Stimulated activated memory B cell treated with anti-CD40 and anti-IgM and Interleukin-4, amounts not matched to agents 10 μg/mL and 1 μg/mL and 100 μg/mL, for 72 hours (primary cell): ENCODE measurements at regions not wholly inside any gene's neighbourhood (a gene's known extent, or its start where the extent isn't known, plus 50 kb on each side); places are given as distances from the start of the nearest gene placed in this dataset.
"Not testable (repeated sequence)": the region's sequence is repeated elsewhere in the genome, so short reads cannot be mapped to it uniquely, and the experiment has no call there.

Experiments used
- ATAC-seq: fragments of 150-1000 bp; cut with Tn5 transposase; 2 replicates; pipeline ENCODE4 v1.10.0; 2021
- H3K27ac Mint-ChIP-seq: one replicate; pipeline ENCODE4 v1.8.0; 2022; ENCODE audit warnings: mild to moderate bottlenecking, mixed read lengths
- H3K27me3 Mint-ChIP-seq: one replicate; pipeline ENCODE4 v1.8.0; 2022; ENCODE audit warnings: mixed read lengths
- H3K36me3 Mint-ChIP-seq: one replicate; pipeline ENCODE4 v1.8.0; 2022; ENCODE audit warnings: mixed read lengths
- H3K4me1 Mint-ChIP-seq: one replicate; pipeline ENCODE4 v1.8.0; 2022; ENCODE audit warnings: mixed read lengths
- H3K4me3 Mint-ChIP-seq: one replicate; pipeline ENCODE4 v1.8.0; 2022; ENCODE audit warnings: mild to moderate bottlenecking, moderate library complexity, mixed read lengths
- H3K9me3 Mint-ChIP-seq: one replicate; pipeline ENCODE4 v1.8.0; 2022; ENCODE audit warnings: mixed read lengths

- Mint-ChIP-seq H3K9me3 (peaks cover 6% of the 10 kb centered on the region), H3K4me1 (no peaks in the 10 kb centered on the region), H3K4me3 (no peak overlapping the region), H3K27me3 (no peaks in the 10 kb centered on the region), H3K27ac (no peak overlapping the region), H3K36me3 (no peaks in the 10 kb centered on the region)
- no peak for ATAC-seq
Observed at GRCh38 chr16:26396511-26397235, 670.1 kb upstream of the C16orf82 start.

- Mint-ChIP-seq H3K9me3 (peaks cover 11% of the 10 kb centered on the region), H3K27me3 (peaks cover 9% of the 10 kb centered on the region), H3K27ac (no peak overlapping the region), H3K4me1 (no peaks in the 10 kb centered on the region), H3K4me3 (no peak overlapping the region), H3K36me3 (no peaks in the 10 kb centered on the region)
- no peak for ATAC-seq
Observed at GRCh38 chr16:26413780-26414179, 652.9 kb upstream of the C16orf82 start.

DNA sequence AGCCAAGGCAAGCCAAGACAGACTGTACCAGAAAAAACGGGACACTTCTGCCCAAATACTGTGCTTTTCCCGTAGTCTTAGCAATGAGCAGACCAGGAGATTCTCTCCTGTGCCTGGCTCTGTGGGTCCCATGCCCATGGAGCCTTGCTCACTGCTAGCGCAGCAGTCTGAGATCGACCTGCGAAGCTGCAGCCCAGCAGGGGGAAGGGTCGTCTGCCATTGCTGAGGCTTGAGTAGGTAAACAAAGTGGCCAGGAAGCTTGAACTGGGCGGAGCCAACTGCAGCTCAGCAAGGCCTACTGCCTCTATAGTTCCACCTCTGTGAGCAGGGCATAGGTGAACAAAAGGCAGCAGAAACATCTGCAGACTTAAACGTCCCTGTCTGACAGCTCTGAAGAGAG lies 647.3 kb upstream of the C16orf82 start:
- ATAC-seq, H3K4me3 Mint-ChIP-seq, H3K27ac Mint-ChIP-seq, H3K36me3 Mint-ChIP-seq, H3K27me3 Mint-ChIP-seq, H3K4me1 Mint-ChIP-seq: not testable (repeated sequence)
- H3K9me3 Mint-ChIP-seq, result peaks cover 19% of the 10 kb centered on the region

DNA sequence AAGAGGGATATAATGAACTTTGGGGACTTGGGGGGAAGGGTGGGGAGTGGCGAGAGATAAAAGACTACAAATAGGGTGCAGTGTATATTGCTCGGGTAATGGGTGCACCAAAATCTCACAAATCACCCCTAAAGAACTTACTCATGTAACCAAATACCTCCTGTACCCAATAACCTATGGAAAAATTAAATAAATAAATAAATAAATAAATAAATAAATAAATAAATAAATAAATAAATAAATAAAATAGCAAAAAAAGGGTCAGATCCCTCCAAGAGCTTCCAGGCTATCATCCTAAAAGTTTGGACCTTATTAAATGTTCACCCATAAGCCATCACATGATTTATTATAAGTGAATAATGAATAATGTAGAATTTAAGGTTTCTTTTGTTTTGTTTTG lies 636.1 kb upstream of the C16orf82 start:
- no peaks in the 10 kb centered on the region for H3K4me1 Mint-ChIP-seq
- no peak for ATAC-seq

DNA sequence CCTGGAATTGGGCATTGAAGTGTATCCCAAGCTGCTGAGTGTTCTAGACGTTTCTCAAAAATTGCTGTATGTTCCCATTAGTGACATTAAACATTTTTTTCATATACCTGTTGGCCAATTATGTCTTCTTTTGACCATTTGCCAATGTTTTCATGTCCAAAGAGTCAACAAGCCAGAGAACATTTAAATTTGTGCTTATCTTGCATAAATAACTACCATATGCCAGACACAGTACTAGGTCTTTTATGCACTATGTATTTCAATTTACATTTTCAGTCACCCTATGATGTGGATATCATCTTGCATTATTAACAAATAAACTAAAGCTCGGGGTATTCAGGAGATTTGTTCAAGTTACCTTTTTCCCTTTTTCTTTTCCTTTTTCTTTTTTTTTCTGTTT lies 632.9 kb upstream of the C16orf82 start:
- Mint-ChIP-seq H3K36me3 (no peaks in the 10 kb centered on the region), H3K4me1 (no peaks in the 10 kb centered on the region), H3K27ac (no peak overlapping the region), H3K9me3 (peaks cover 16% of the 10 kb centered on the region), H3K27me3 (no peaks in the 10 kb centered on the region), H3K4me3 (no peak overlapping the region)
- ATAC-seq, result no peak

More for the DNA sequence above, 636.1 kb upstream of the C16orf82 start:
- no peaks in the 10 kb centered on the region for H3K27me3 Mint-ChIP-seq
- H3K27ac Mint-ChIP-seq, result no peak overlapping the region
- H3K4me3 Mint-ChIP-seq, result no peak overlapping the region
- no peaks in the 10 kb centered on the region for H3K36me3 Mint-ChIP-seq
- peaks cover 14% of the 10 kb centered on the region for H3K9me3 Mint-ChIP-seq

DNA sequence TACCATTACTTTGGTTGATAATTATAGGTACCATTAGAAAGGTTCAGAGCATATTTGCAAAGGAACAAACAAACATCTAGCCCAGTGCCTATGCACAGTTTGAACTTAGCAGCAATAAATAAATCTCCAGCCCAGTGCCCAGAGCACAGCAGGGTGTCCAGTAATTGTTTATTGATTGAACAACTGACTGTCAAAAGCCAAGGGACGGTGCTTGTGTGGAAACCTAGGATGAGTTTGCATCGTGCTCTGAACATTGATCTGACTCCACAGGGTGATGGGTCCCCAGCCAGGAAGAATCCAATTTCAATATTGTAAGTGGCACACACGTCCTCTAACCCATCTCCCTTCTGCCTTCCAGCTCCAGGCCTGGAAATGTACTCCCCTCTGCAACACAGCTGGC lies 625.5 kb upstream of the C16orf82 start:
- H3K4me3 Mint-ChIP-seq, result no peak overlapping the region
- H3K4me1 Mint-ChIP-seq, result no peaks in the 10 kb centered on the region
- peaks cover 6% of the 10 kb centered on the region for H3K9me3 Mint-ChIP-seq
- no peak overlapping the region for H3K27ac Mint-ChIP-seq
- no peaks in the 10 kb centered on the region for H3K36me3 Mint-ChIP-seq
- H3K27me3 Mint-ChIP-seq, result no peaks in the 10 kb centered on the region
- ATAC-seq, result no peak

DNA sequence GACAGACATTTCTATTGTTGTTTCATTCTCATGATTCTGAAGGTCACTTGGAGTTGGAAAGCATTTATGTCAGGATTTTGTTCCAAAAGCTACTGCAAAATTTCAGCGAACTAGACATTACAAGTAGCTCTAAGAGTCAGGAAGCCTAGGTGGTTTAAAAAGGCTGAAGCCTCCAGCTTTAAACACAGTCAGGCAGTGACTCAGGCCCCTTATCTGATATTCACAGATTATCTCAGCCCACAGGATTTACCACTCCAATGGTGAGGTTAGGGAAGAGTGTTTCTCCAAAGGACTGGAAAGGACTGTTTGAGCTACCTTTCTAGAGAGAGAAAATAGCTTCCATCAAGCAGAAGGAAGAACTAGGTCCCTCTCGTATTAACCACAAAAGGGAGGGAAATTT lies 624.4 kb upstream of the C16orf82 start:
- Mint-ChIP-seq H3K4me3 (no peak overlapping the region), H3K27ac (no peak overlapping the region), H3K4me1 (no peaks in the 10 kb centered on the region), H3K9me3 (peaks cover 6% of the 10 kb centered on the region), H3K27me3 (no peaks in the 10 kb centered on the region), H3K36me3 (no peaks in the 10 kb centered on the region)
- no peak for ATAC-seq

DNA sequence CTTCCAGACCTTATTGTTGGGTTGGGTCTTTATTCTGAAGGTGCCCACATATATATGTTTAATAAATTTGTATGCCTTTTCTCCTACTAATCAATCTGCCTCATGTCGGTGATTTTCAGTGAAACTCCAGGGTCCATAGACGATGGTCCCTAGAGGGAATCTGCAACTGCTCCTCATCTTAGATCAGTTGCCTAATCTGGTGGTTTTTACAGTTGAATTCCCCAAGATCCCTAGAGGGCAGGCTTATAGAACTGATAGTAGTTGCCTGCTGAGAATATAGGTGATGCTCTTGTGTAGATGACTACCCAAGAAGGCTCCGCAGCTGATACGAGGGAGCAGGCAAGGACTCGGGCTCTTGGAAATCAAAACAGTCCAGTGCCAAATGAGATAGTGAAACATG lies 619.2 kb upstream of the C16orf82 start:
- Mint-ChIP-seq H3K36me3 (no peaks in the 10 kb centered on the region), H3K4me3 (no peak overlapping the region), H3K27me3 (no peaks in the 10 kb centered on the region), H3K9me3 (no peaks in the 10 kb centered on the region), H3K27ac (no peak overlapping the region), H3K4me1 (no peaks in the 10 kb centered on the region)
- no peak for ATAC-seq

DNA sequence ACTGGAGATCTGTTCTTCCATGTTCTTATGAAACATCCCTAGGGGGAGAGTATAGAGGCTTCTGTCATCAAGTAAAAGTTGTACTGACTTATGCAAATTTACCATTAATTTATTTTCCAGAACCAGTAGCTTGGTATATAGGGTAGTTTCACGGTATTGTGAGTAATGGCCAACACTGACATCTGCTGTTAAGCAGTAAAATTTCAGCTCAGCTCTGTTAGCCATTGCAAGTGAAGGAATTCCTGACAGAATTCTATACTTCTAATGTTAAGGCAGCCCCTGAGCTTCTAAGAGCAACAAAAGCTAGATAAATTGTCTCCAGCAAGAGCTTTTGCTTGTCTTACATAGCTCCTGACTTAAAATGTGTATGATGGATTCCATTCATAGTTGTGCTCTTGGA lies 613.5 kb upstream of the C16orf82 start:
- H3K4me1 Mint-ChIP-seq, result no peaks in the 10 kb centered on the region
- H3K36me3 Mint-ChIP-seq, result no peaks in the 10 kb centered on the region

DNA sequence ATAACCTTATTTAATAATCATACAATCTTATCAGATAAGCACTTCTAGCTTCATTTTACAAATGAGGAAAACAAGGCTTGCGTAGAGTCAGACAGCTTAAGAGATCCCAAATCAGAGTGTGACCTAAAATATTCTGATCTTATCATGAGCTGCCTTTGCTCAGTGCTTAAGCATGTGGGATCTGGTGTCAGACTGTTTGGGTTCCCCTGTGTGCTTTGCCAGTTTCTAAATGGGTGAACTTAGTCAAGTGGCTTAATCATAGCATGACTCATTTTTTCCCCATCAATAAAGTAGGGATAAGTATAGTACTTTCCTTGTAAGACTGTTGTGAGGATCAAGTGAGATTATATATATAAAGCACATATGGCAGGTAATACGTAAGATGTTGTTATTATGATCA lies 612.6 kb upstream of the C16orf82 start:
- no peak overlapping the region for H3K4me3 Mint-ChIP-seq
- no peaks in the 10 kb centered on the region for H3K4me1 Mint-ChIP-seq
- no peak for ATAC-seq
- H3K36me3 Mint-ChIP-seq, result no peaks in the 10 kb centered on the region
- H3K27me3 Mint-ChIP-seq, result no peaks in the 10 kb centered on the region
- H3K9me3 Mint-ChIP-seq, result peaks cover 5% of the 10 kb centered on the region
- H3K27ac Mint-ChIP-seq, result no peak overlapping the region

More for the DNA sequence above, 613.5 kb upstream of the C16orf82 start:
- Mint-ChIP-seq H3K9me3 (peaks cover 2% of the 10 kb centered on the region), H3K27ac (no peak overlapping the region), H3K27me3 (no peaks in the 10 kb centered on the region), H3K4me3 (no peak overlapping the region)
- ATAC-seq, result no peak

DNA sequence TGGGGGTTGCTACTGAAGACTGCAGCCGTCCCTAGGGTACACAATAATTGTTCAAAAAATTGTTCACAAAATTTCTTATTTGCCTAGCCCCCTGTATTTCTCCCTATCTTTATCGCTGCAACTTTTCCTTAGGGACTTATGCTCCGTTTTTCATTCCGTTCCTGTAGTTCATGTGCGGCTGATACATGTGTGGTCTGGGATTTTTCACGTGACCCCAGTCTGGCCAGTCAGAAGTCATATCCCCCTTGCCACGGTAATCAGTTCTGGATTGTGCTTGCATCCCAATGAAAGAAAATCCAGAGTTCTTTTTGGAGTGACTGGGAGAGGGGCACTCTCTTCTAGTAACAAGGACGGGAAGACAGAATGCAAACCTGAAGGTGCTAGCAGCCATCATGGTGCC lies 610.7 kb upstream of the C16orf82 start:
- Mint-ChIP-seq H3K4me3 (no peak overlapping the region), H3K9me3 (peaks cover 5% of the 10 kb centered on the region), H3K27me3 (no peaks in the 10 kb centered on the region), H3K4me1 (no peaks in the 10 kb centered on the region), H3K36me3 (no peaks in the 10 kb centered on the region), H3K27ac (no peak overlapping the region)
- ATAC-seq, result no peak

DNA sequence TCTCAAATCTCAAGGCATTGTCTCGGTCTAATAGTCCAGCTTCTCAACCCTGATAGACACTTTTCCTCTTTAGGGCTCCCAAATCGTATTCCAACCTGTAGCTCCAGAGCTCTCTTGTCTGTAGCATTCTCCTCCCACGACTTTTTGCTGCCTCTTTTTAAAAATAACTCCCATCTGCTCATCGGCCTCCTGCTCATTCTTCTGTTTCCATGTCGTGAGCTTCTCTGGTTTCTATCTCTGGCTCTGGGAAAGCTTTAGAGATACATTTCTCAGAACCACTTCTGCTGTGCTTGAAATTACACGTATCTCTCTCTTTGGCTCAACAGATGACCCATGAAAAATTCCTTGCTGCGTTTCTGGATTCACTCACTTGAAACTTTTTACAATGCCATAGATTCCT lies 609.6 kb upstream of the C16orf82 start:
- no peak for ATAC-seq
- H3K36me3 Mint-ChIP-seq, result no peaks in the 10 kb centered on the region

GRCh38 chr16:26457882-26458281 lies 608.8 kb upstream of the C16orf82 start:
- H3K27me3 Mint-ChIP-seq, result no peaks in the 10 kb centered on the region
- no peaks in the 10 kb centered on the region for H3K36me3 Mint-ChIP-seq
- no peak overlapping the region for H3K4me3 Mint-ChIP-seq
- no peaks in the 10 kb centered on the region for H3K4me1 Mint-ChIP-seq
- H3K27ac Mint-ChIP-seq, result no peak overlapping the region
- H3K9me3 Mint-ChIP-seq, result peaks cover 5% of the 10 kb centered on the region
- ATAC-seq, result no peak

More for the DNA sequence above, 609.6 kb upstream of the C16orf82 start:
- Mint-ChIP-seq H3K27ac (no peak overlapping the region), H3K4me1 (no peaks in the 10 kb centered on the region), H3K4me3 (no peak overlapping the region), H3K27me3 (no peaks in the 10 kb centered on the region), H3K9me3 (peaks cover 5% of the 10 kb centered on the region)

DNA sequence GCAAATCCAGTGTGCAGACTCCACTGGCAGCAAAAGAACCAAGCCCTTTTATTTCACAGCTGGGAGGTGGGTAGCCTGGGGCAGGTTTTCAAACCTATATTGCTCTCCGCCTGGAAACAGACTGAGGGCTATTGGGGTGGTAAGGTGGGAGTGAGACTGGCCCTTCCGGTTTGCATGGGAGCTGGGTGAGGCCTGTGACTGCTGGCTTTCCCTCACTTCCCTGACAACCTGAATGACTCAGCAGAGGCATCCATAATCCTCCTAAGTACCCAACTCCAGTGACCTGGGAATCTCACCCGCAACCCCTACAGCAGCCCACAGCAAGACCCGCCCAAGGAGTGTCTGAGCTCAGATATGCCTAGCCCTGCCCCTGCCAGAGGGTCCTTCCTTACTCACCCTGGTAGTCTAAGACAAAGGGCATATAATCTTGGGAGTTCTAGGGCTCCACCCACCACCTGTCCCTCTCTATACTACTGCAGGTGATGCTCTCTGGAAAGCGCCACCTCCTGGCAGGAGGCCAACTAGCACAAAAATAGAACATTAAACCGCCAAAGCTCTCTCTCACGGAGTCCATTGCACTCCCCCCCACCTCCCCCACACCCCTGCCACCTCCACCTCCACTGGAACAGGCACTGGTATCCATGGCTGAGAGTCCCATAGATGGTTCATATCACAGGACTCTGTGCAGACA lies 602.0 kb upstream of the C16orf82 start:
- no peak overlapping the region for H3K27ac Mint-ChIP-seq
- no peaks in the 10 kb centered on the region for H3K4me1 Mint-ChIP-seq
- ATAC-seq, result no peak
- H3K9me3 Mint-ChIP-seq, result peaks cover 12% of the 10 kb centered on the region
- H3K27me3 Mint-ChIP-seq, result no peaks in the 10 kb centered on the region
- no peaks in the 10 kb centered on the region for H3K36me3 Mint-ChIP-seq
- H3K4me3 Mint-ChIP-seq, result no peak overlapping the region

DNA sequence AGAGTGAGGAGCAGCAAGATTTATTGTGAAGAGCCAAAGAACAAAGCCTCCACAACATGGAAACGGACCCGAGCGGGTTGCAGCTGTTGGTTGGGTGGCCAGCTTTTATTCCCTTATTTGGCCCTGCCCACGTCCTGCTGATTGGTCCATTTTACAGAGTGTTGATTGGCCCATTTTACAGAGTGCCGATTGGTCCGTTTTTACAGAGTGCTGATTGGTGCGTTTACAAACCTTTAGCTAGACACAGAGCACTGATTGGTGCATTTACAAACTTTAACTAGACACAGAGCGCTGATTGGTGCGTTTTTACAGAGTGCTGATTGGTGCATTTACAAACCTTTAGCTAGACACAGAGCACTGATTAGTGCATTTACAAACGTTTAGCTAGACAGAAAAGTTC lies 592.3 kb upstream of the C16orf82 start:
- H3K36me3 Mint-ChIP-seq, H3K4me3 Mint-ChIP-seq, H3K27me3 Mint-ChIP-seq, H3K4me1 Mint-ChIP-seq, H3K27ac Mint-ChIP-seq, ATAC-seq: not testable (repeated sequence)
- peaks cover 22% of the 10 kb centered on the region for H3K9me3 Mint-ChIP-seq

DNA sequence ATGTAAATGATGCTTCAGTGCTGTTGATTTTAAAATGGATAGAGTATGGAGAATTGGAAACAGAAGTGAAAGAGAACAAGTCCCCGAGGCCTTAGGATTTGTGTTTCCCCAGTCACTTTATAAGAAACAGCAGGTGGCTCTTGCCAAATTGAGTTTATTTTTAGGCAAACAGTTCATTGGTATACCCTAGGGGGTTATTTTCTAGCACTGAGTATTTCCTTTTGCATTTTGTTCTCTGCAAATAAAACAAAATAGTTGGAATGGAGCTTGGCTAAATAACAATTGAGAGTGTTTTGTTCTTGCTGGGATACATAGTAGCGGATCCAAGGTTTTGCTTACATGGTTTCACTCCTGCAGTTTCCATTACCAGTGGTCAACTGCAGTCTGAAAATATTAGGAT lies 591.1 kb upstream of the C16orf82 start:
- Mint-ChIP-seq H3K4me3 (no peak overlapping the region), H3K36me3 (no peaks in the 10 kb centered on the region), H3K4me1 (no peaks in the 10 kb centered on the region), H3K9me3 (peaks cover 24% of the 10 kb centered on the region), H3K27ac (no peak overlapping the region), H3K27me3 (no peaks in the 10 kb centered on the region)
- ATAC-seq, result no peak
